ENCODE measurements at regions not wholly inside any gene's neighbourhood (a gene's known extent, or its start where the extent isn't known, plus 50 kb on each side); places are given as distances from the start of the nearest gene placed in this dataset.

DNA sequence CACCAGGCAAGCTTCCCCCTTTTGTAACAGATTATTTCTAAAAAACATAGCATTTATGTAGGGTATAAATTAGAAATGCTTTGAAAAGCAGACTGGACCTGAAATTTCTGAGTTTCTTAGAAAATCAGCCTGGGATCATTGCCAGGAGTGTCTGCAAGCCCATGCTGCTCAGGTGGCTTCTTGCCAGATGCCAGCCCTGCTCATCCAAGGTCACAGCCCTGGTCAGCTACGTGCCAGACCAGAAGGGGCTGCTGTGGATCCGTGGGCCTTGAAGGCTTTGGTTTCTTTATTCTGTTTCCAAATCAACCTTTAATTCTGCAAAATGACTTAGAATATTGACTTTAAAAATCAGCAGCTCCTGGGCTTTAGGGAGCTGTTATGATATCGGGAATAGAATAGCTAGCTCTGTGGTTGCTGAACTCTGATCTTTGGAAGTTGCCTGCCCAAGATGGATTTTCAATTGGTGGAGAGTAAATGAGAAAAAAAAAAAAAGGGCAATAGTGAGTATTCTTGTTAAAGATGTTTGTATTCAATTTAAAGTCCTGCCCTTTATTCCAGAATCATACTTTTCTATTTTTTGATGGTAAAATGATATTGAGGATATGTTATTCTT is 370.1 kb upstream of the ONECUT1 start:
- TF ChIP-seq CTCF (IDR thresholded peaks at IDR 0.05): no peak
- no peak for TF ChIP-seq POLR2A (IDR thresholded peaks at IDR 0.05)

All from vagina (tissue), 2 donors.